Parathyroid adenoma (tissue), 2 donors: ENCODE measurements at regions not wholly inside any gene's neighbourhood (a gene's known extent, or its start where the extent isn't known, plus 50 kb on each side); places are given as distances from the start of the nearest gene placed in this dataset.

Experiments
- H2AFZ ChIP-seq: fragments of 300-600 bp; sonication (generic); one replicate; pipeline ENCODE4 v1.7.0; 2017; ENCODE audit warnings: antibody characterized with exemption, mild to moderate bottlenecking
- H3K27ac ChIP-seq: fragments of 300-600 bp; sonication (generic); one replicate; pipeline ENCODE4 v1.7.0; 2017
- H3K27me3 ChIP-seq: fragments of 300-600 bp; sonication (generic); one replicate; pipeline ENCODE4 v1.7.0; 2017; ENCODE audit warnings: low read length; ENCODE audit not compliant: control insufficient read depth, insufficient read depth
- H3K36me3 ChIP-seq: fragments of 300-600 bp; sonication (generic); one replicate; pipeline ENCODE4 v1.7.0; 2017; ENCODE audit warnings: low read length; ENCODE audit not compliant: control insufficient read depth, insufficient read depth
- H3K4me1 ChIP-seq: fragments of 300-600 bp; sonication (generic); one replicate; pipeline ENCODE4 v1.7.0; 2017; ENCODE audit warnings: control low read depth
- H3K4me2 ChIP-seq: fragments of 300-600 bp; sonication (generic); one replicate; pipeline ENCODE4 v1.7.0; 2017; ENCODE audit warnings: low read length
- H3K4me3 ChIP-seq: fragments of 300-600 bp; sonication (generic); one replicate; pipeline ENCODE4 v1.7.0; 2017; ENCODE audit warnings: low read depth, low read length
- H3K79me2 ChIP-seq: fragments of 300-600 bp; sonication (generic); one replicate; pipeline ENCODE4 v1.7.0; 2017; ENCODE audit warnings: control low read depth
- H3K9ac ChIP-seq: fragments of 300-600 bp; sonication (generic); one replicate; pipeline ENCODE4 v1.7.0; 2017; ENCODE audit warnings: mild to moderate bottlenecking
- H3K9me3 ChIP-seq: fragments of 300-600 bp; sonication (generic); one replicate; pipeline ENCODE4 v1.7.0; 2017; ENCODE audit warnings: low read length; ENCODE audit not compliant: control insufficient read depth
- TF ChIP-seq, protein P1 (sequence below): fragments of 300-600 bp; sonication (generic); IDR thresholded peaks from one replicate; pipeline ENCODE4 v1.7.0; 2017; ENCODE audit warnings: antibody characterized with exemption, mild to moderate bottlenecking
- donor health status: primary hyperparathyroidism.

DNA sequence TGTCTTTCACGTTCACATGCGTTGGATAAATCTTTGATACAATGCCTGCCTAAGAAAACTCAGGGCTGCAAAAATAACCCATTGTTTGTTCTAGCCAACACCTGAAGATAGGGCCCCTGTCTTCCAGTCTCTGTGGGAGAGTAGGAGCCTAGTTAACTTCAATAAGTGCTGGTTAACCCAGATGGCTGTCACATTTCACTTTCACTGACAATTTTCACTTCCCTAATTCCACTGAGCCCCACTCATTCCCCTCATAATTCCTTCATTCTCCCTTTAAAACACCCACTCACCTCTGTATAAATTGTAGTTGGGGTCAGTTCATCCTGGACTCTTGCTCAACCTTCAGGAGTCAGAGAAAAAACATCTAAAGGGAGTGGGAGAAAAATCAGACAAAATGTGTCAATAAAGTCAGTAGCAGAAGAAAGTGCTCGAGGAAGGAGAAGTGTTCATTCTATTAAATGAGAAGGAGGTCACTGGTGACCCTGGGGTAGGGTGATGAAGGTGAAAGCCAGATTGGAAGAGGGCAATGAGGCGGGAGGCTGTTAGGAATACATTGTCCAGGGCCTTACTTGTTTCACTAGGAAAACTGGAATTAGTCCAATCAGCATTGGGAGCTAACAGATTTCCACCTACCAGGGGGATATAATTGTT is 51.2 kb upstream of the ABI1 start:
- no peaks in the 10 kb centered on the region for H3K79me2 ChIP-seq
- H3K27me3 ChIP-seq, result no peaks in the 10 kb centered on the region
- H3K9ac ChIP-seq, result no peak overlapping the region
- H3K36me3 ChIP-seq, result no peaks in the 10 kb centered on the region
- H3K9me3 ChIP-seq, result no peaks in the 10 kb centered on the region
- no peak overlapping the region for H3K27ac ChIP-seq
- H2AFZ ChIP-seq, result no peak overlapping the region
- TF ChIP-seq, protein P1, sequence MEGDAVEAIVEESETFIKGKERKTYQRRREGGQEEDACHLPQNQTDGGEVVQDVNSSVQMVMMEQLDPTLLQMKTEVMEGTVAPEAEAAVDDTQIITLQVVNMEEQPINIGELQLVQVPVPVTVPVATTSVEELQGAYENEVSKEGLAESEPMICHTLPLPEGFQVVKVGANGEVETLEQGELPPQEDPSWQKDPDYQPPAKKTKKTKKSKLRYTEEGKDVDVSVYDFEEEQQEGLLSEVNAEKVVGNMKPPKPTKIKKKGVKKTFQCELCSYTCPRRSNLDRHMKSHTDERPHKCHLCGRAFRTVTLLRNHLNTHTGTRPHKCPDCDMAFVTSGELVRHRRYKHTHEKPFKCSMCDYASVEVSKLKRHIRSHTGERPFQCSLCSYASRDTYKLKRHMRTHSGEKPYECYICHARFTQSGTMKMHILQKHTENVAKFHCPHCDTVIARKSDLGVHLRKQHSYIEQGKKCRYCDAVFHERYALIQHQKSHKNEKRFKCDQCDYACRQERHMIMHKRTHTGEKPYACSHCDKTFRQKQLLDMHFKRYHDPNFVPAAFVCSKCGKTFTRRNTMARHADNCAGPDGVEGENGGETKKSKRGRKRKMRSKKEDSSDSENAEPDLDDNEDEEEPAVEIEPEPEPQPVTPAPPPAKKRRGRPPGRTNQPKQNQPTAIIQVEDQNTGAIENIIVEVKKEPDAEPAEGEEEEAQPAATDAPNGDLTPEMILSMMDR, result no peak
- H3K4me2 ChIP-seq, result no peak overlapping the region
- no peak overlapping the region for H3K4me3 ChIP-seq
- no peaks in the 10 kb centered on the region for H3K4me1 ChIP-seq
